Bronchial epithelial cell (primary cell): ENCODE measurements at regions not wholly inside any gene's neighbourhood (a gene's known extent, or its start where the extent isn't known, plus 50 kb on each side); places are given as distances from the start of the nearest gene placed in this dataset.

ENCODE experiments used
- DNase-seq: peaks from one replicate; pipeline ENCODE4 v3.0.0-alpha.2; 2010; ENCODE audit warnings: low read depth
- FAIRE-seq: peaks from 2 replicates; lab custom pipeline; 2011; peaks lifted over from hg19 to GRCh38; lab: Jason Lieb, UNC
- H3K27me3 ChIP-seq: 2 replicates; pipeline ENCODE4 v1.5.1; 2011; ENCODE audit warnings: low read length; ENCODE audit not compliant: control insufficient read depth, insufficient read depth
- H3K36me3 ChIP-seq: 2 replicates; pipeline ENCODE4 v1.5.1; 2011; ENCODE audit warnings: low read length; ENCODE audit not compliant: control insufficient read depth, insufficient read depth
- H3K4me3 ChIP-seq: 2 replicates; pipeline ENCODE4 v1.5.1; 2011; ENCODE audit warnings: mild to moderate bottlenecking, low read depth, low read length, control low read depth
- TF ChIP-seq, protein P1 (sequence below): IDR thresholded peaks from 2 replicates; pipeline ENCODE4 v1.5.1; 2011; ENCODE audit warnings: mild to moderate bottlenecking, moderate library complexity, low read length, control low read depth, inconsistent platforms; ENCODE audit not compliant: insufficient read depth, severe bottlenecking

DNA sequence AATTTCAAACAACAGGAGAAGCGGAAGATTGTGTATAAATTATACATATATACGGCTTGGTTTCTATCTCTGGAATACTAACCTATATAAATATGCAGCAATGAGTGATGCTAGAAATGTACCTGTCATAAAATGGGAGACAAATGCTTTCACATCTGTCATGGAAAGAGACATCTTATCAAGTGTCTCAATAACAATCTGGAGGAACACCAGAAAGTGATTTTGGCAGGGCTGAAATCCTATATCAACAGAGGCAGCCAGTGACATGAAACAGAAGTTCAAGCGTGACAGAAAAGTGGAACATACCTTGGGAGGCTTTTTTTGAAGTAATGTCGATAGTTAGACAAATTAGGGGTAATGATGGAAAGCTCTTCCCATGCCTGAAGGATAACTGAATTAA is 834.6 kb downstream of the JRKL start:
- FAIRE-seq: no peak
- Histone ChIP-seq H3K4me3 (no peak overlapping the region), H3K36me3 (no peaks in the 10 kb centered on the region), H3K27me3 (no peaks in the 10 kb centered on the region)
- no peak for DNase-seq
- TF ChIP-seq, protein P1, sequence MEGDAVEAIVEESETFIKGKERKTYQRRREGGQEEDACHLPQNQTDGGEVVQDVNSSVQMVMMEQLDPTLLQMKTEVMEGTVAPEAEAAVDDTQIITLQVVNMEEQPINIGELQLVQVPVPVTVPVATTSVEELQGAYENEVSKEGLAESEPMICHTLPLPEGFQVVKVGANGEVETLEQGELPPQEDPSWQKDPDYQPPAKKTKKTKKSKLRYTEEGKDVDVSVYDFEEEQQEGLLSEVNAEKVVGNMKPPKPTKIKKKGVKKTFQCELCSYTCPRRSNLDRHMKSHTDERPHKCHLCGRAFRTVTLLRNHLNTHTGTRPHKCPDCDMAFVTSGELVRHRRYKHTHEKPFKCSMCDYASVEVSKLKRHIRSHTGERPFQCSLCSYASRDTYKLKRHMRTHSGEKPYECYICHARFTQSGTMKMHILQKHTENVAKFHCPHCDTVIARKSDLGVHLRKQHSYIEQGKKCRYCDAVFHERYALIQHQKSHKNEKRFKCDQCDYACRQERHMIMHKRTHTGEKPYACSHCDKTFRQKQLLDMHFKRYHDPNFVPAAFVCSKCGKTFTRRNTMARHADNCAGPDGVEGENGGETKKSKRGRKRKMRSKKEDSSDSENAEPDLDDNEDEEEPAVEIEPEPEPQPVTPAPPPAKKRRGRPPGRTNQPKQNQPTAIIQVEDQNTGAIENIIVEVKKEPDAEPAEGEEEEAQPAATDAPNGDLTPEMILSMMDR: no peak

DNA sequence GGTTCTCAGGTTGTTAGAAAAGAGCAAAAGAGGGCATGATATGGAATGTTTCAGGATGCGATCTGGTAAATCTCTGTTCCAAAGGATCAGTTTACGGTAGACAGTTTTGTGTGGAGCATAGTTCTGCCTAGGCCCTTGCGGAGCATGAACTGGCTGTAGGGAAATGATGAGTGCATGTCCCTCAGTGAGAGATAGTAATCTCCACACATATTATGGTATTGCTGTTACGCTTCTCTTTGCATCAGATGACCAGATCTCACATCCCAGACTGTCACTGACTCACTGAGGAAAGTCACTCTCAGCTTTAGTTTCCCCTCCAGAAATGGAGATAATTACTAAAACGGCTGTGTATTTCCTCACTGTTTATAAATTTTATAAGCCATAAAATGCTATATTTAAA is 836.0 kb downstream of the JRKL start:
- TF ChIP-seq, protein P1: no peak
- no peaks in the 10 kb centered on the region for H3K27me3 ChIP-seq
- no peak for DNase-seq
- no peak for FAIRE-seq
- H3K4me3 ChIP-seq: no peak overlapping the region
- H3K36me3 ChIP-seq: no peaks in the 10 kb centered on the region

DNA sequence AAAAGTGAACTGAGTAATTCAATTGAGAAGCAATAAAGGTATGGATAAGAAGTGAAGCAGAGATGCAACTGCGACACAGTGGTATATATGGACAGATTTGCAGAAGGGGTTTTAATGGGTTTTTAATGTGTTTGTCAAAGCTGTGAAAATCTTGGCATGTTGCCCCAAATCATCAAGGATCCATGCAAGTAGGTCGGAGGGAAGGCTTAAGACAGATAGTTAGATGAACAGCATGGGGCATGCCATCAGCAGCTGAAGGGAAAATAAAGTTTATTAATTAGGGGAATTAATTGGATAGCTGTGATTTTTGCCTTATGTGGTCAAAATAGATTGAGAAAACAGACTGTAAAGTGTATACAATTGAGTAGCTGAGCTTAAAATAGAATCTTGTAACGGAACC is 840.1 kb downstream of the JRKL start:
- FAIRE-seq (no peak), DNase-seq (no peak)
- Histone ChIP-seq H3K36me3 (no peaks in the 10 kb centered on the region), H3K4me3 (no peak overlapping the region), H3K27me3 (no peaks in the 10 kb centered on the region)
- TF ChIP-seq, protein P1: no peak

DNA sequence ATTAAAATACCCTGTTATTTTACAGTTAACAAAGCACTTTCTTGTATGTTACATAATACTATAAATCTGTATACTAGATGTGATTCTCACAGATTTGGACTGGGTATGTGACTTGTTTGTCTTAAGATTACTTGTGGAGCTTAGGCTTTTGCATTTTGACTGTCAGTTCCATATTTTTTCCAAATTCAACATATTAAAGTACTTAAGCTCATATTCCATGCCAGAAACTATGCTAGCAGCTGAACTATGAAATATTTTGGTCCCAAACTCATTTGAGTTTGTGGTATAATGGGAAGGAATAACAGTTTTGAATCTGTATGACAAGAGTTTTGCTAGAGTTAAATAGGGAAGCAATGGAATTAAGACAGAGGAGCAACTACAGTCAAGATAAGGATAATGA is 841.4 kb downstream of the JRKL start:
- DNase-seq (no peak), FAIRE-seq (no peak)
- TF ChIP-seq, protein P1: no peak
- Histone ChIP-seq H3K4me3 (no peak overlapping the region), H3K27me3 (no peaks in the 10 kb centered on the region), H3K36me3 (no peaks in the 10 kb centered on the region)

DNA sequence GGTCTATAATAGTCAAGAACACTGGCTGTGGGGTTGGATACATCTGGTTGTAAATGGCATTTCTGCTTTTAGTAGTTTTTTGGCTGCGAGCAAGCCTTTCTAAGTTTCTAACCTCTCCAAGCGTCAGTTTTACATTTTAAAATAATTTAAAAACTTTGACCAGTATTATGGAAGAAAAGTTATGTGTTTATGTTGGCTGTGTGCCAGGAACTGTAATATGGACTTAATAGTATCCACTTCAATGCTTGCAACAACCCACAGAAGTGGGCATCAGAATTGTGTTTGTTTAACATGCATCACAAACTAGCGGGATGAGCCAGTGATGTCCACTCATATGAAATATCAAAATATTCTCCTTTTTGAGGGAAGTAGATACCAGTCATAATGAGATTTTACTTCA is 844.2 kb downstream of the JRKL start:
- Histone ChIP-seq H3K27me3 (no peaks in the 10 kb centered on the region), H3K4me3 (no peak overlapping the region), H3K36me3 (no peaks in the 10 kb centered on the region)
- TF ChIP-seq, protein P1: no peak
- FAIRE-seq (no peak), DNase-seq (no peak)

DNA sequence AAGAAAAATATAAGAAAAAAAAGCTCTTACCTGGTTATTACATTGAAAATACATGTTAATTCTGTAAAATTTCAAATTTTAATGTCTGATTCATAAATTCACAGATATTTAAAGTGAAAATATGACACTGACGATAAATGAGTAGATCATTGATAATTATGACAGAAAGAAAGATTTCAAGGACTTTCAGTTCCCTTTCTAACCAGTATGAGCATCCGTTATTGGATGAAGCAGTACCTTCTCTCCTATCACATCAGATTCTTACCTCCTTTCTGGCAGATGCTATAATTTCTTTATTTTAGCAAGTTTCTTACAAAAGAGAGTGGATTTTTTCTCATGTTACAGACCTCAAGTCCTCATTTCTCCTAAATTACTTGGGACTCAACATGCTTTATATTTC is 847.3 kb downstream of the JRKL start:
- DNase-seq (no peak), FAIRE-seq (no peak)
- Histone ChIP-seq H3K4me3 (no peak overlapping the region), H3K27me3 (no peaks in the 10 kb centered on the region), H3K36me3 (no peaks in the 10 kb centered on the region)
- TF ChIP-seq, protein P1: no peak
